A673 (cell line): ENCODE measurements at regions not wholly inside any gene's neighbourhood (a gene's known extent, or its start where the extent isn't known, plus 50 kb on each side); places are given as distances from the start of the nearest gene placed in this dataset.

ENCODE experiments used
- EZH2 ChIP-seq: fragments of 200-600 bp; sonication (generic); IDR thresholded peaks from 2 replicates; pipeline ENCODE4 v1.6.1; 2017; ENCODE audit warnings: borderline replicate concordance, low read depth, mild to moderate bottlenecking, mixed read lengths, antibody characterized with exemption, low read length; ENCODE audit not compliant: poor library complexity, severe bottlenecking
- TF ChIP-seq, protein P1 (sequence below): fragments of 300-800, 200-600 bp; sonication (generic); conservative IDR thresholded peaks from 2 replicates; pipeline ENCODE4 v1.5.1; 2017; ENCODE audit warnings: low read depth, mild to moderate bottlenecking, antibody characterized with exemption, low read length, moderate library complexity, mixed read lengths

DNA sequence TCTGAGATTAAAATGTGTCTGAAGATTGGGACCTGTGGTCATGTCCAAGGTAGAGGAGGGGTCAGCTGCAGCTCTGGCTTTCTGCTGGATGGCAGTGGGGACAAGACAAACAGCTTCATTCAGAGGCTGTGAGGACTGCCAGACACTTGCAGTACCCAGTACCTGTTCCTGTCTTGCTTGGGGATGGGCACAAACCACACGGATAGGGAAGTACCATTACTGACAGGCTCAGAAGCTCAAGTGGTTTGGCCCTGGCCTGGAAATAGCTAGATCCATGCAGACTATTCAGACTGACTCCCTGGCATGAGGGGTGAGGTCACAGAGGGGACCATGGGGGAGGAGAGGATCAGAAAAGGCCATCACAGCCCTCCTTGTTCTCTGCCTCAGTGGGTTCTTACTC lies 56.0 kb upstream of the COMTD1 start:
- TF ChIP-seq, protein P1, sequence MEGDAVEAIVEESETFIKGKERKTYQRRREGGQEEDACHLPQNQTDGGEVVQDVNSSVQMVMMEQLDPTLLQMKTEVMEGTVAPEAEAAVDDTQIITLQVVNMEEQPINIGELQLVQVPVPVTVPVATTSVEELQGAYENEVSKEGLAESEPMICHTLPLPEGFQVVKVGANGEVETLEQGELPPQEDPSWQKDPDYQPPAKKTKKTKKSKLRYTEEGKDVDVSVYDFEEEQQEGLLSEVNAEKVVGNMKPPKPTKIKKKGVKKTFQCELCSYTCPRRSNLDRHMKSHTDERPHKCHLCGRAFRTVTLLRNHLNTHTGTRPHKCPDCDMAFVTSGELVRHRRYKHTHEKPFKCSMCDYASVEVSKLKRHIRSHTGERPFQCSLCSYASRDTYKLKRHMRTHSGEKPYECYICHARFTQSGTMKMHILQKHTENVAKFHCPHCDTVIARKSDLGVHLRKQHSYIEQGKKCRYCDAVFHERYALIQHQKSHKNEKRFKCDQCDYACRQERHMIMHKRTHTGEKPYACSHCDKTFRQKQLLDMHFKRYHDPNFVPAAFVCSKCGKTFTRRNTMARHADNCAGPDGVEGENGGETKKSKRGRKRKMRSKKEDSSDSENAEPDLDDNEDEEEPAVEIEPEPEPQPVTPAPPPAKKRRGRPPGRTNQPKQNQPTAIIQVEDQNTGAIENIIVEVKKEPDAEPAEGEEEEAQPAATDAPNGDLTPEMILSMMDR = no peak
- TF ChIP-seq EZH2 = no peak
